ENCODE measurements at regions not wholly inside any gene's neighbourhood (a gene's known extent, or its start where the extent isn't known, plus 50 kb on each side); places are given as distances from the start of the nearest gene placed in this dataset.

DNA sequence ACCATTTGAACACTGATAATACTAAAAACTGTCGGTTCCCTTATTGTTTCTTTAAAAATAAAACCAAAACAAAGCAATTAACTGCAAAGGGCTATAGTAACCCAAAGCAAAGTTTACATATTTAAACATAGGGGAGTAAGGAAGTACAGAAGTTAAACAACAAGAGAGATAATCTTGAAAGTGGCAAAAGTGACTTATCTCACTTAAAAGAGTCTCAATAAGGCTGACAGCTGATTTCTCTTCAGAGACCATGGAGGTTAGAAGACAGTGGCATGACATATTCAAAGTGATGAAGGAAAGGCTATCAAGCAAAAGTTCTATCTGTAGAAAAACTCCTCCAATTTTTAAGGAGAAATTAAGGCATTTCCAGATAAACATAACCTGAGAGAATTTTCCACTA, 233.5 kb upstream of the HDAC9 start:
- DNase-seq, result no peak

DNA sequence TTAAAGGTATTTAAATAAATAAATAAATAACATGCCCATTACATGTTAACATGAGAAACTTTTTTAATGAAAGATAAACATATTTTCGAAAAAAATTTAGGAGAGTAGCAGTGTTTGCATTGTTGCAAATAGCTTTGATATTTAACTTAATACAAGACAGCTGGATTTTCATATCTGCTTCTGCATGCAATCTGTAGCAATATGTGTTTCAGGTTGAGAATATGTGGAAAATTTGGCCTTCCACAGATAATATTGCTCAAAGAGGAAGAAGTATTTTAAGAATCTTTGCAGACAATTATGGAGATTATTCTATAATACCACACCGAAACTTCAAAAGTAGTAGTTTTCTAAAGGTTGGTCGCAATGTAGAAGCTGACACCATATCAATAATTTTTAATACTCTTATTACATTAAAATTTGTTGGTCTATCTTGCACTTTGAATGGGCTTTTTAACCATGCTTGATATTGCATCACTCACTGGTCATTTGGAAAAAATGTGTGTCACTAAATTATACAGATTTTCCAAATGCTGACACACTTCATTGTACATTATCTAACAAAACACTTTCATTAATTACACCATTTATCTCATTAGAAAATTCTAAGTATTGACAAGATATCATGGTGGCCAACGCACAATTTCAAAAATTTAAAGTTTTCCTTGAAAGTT, 229.8 kb upstream of the HDAC9 start:
- DNase-seq, result no peak

DNA sequence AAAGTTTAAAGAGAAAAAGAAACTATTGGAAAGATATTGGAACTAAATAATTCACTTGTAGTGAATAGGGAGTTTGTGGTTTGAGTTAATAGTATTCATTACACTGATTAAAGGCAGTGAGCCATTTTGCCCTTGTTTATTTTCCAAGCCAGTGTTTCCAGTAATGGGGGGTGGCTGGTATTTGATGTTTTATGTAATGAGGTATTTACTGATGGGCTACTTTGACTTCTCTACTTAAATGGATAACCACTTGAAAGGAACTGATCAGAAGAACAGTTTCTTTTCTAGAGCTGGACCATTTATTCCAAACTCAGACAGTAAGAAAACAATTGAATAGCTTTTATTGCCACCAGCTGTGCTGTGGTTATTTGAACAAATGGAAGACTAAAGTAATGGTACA, 227.0 kb upstream of the HDAC9 start:
- no peak for DNase-seq

DNA sequence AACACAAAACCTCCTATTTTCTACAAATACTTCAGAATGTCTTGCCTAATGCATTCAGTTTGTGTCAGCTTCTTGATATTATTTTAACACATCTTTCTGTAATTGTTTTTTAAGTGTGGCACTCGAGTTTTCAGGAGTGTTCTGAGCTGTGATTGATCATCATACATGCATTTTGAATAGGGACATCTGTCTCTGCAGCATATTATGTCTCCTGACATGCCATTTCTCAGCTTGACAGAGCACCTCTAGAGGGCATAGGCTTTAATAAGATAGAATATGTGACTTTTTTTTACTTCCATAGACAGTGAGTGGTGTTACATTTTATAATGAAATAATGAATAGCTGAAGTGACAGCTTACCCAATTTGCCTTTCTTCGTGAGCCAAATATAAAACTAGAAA, 219.2 kb upstream of the HDAC9 start:
- DNase-seq, result no peak

DNA sequence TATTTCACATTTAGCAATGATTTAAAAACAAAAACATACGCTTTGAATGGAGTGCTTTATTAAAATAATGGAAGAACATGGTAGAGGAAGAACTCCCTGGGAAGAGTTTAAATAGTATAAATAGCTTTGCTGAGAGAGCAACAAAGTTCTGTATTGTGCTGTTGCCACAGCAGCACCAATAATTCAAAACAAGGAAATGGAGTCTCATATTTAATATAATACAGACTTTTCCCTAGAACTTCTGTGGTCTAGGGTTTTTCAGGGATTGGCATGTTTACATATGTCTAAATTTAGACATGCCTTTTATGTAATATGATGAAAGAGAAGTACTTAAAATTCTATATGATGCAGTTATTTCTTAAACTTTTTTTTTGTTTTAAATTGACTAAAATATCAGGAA, 217.2 kb upstream of the HDAC9 start:
- DNase-seq, result no peak

DNA sequence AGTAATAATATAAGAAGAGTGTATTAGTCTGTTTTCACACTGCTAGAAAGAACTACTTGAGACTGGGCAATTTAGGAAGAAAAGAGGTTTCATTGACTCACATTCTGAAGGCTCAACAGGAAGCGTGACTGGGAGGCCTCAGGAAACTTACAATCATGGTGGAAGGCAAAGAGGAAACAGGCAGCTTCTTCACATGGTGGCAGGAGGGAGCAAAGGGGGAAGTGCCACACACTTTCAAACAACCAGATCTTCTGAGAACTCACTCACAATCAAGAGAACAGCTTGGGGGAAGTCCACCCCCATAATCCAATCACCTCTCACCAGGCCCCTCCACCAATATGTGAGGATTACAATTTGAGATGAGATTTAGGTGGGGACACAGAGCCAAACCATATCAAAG, 212.5 kb upstream of the HDAC9 start:
- DNase-seq, result peak; percentile 7

DNA sequence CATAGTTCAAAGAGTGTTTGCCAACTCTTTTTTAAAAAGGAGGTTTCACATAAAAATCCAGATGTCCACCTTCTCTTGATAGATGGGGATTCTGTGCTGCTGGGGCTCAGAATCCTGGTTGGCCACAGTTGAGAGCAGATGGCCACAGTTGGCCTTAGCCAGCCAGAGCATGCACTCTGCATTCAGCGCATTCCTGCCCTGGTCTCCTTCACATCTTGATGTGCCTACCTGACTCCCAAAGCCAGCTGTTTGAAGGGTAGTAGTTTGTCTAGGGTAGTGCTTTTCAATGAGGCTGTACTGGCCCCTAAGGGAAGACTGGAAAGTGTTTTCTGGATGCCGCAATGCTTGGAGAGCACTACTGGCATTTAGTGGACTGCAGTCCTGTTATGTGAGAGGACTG, 208.1 kb upstream of the HDAC9 start:
- DNase-seq, result no peak

DNA sequence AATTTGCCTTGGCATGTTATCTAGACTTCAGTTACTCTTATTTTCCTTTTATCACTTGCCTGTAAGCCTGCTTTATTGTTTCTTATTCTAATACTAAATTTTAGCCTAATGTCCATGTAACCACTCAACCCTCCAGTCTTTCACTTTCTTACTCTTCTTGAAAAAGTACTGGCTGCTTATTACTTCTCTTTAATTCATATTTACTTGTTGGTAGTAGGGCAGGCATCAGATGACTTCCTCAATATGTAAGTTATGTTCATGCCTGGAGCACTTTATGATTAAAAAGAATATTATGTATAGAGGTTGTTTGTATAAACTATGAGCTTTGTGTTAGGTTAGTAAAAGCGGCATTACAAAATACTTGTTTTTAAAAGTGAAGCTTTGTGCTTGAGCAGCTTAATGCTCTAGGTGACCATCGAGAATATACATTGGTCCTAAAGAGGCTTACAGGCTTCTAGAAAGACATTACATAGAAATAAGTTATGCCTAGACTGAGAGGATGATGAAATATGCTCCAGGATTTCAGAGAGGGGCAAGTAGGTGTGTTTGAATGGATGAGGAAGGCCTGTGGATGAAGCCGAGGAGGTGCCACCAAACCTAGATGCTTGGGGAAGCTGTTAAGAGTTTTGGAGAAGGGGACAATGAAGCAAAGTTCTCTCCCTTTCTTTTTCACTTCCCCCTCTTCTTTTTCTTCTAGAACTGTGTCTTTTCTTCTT, 207.1 kb upstream of the HDAC9 start:
- no peak for DNase-seq

DNA sequence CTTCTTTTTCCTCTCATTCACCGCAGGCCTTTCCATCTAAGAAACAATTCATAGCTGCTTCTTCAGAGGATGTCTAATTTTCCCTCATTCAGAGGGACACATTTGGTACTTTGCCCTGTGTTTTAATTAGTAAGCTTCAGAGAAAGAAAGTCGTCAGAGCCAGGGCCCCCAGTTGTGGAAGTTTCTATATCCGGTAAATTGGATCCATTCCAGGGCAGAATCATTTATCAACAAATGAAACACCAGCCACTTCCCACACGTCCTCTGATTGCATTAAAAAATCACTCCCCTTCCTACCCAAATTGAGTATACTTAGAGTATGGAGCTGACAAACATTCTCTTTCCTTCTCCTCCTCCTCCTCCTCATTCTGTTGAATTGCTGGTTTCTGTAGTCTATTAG, 205.8 kb upstream of the HDAC9 start:
- DNase-seq, result no peak

DNA sequence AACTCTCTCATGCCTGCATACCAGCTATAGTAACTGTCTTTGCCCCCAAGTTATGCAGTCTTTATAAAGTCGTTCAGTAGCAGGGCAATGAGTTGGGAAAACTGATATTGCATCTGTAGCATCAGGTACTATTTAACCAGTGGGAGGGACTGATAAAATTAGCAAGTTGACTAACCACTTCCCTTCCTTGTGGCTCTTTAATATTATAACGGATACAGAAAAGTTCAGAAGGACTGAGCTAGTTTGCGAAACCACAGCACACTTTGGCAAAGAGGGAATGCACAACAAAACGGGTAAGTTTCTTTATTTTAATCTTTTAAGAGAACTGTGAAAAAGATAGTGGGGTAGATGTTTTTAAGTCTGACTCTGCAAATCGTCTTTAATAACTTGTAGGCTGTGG, 205.3 kb upstream of the HDAC9 start:
- DNase-seq, result no peak

DNA sequence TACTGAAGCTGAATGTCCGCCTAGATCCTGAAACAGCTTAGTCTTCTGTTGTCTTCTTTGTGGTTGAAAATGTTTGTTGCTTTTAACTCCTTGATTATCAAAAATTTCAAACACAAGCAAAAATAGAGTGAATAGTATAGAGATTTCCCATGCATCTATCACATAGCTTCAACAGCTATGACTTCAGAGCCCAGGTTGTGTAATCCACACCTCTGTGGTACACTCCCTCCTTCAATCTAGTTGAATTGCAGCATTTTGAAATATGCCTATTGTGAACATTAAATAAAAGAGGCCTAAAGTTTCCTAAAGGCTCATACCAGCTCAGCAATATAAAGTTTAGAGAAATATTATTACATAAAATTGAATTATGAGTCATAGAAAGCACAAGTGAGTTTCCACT, 204.7 kb upstream of the HDAC9 start:
- DNase-seq, result no peak

DNA sequence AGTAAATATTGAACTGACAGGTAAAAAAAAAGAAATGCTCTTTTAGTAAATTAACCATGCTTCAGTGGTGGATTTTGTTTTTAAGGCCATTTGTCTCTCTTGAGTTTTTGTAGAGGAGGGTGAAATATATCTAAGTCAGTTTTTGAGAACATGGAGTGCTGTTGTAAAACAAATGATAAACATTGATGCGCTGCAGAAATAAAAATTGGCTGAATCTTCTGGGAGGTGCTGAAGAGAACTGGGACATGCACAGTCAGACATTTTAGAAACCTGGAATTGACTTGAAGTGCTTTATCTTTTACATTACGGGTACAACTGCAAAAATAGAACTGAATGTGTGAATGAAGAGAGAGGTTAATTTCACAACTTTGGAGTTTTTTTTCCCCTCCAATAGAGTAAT, 203.0 kb upstream of the HDAC9 start:
- DNase-seq, result no peak

DNA sequence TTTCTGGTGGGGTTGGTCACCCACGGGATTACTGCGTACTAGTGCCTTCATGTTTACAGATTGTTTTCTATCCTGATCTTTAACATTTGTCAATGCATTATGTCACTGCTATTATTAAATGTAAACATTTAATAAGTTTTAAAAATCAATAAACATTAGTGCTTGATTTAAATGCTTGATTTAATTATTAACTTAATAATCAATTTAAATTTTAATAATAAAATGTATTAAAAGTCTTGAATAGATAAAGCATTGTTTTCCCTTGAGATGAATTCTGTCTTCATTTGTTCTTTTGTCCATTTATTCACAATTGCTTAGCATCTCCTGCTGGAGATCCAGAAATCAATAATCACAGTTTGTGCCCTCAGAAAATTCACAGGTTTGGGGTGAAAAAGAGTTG, 201.8 kb upstream of the HDAC9 start:
- DNase-seq, result no peak

DNA sequence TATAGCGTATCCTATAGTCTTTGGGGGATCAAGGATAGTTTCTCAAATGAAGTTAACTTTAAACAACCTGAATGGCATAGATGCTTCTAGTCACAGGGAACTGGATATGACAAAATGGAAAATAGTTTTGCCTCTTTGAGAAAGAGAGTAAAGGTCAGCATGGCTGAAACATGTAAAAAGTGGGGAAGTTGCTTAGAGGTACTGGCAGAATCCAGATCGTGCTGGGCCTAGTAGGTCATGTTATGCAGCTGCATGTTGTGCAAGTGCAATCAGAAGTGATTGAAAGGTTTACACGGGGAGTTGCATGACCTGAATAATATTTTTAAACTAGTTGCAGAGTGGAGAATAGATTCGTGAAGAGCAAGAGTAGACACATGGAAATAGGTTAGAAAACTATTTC, 201.1 kb upstream of the HDAC9 start:
- DNase-seq, result no peak

DNA sequence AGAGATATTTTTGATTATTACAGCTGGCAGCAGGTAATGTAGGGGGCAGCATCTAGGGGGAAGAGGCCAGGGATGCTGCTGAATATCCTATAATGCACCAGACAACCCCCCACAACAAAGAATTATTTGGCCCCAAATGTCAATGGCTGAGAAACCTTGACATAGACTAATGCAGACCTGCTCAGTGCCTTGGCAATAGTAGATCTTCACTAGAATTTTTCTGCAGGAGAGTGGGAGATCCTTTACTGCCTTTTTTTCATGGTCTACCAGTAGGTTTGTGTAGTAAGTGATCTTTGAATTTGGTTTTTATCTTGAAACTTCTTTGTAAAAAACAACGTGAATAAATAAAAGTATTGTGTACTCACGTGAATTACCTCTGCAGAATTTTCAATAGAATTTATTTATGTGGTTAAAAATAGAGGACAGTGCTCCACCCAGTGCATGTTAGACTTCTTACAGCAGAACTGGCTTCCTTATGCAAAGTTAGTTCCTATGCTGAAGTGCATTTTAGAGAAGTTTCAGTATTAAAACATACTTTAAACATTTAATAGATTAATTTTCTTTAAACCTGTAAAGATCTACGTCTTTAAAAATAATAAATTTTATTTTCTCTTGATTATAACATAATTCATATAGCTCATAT, 199.6 kb upstream of the HDAC9 start:
- DNase-seq, result no peak

DNA sequence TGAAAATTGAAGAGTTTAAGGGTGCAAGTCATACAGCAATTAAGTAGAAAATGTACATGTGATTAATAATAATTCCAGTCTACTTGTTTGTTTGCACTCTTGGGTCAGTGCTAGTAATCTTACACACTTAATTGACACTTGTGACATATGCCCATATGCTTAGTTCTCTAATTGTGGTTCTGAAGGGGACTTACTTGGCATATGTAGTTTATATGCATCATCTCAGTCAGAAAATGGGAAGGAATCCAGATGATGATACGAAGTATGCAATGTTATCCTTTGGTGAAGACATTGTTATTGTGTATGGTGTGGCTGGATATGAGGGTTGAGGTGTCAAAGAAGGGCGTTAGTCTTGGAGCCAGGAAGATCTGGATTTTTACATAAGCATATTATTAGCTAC, 193.5 kb upstream of the HDAC9 start:
- no peak for DNase-seq

DNA sequence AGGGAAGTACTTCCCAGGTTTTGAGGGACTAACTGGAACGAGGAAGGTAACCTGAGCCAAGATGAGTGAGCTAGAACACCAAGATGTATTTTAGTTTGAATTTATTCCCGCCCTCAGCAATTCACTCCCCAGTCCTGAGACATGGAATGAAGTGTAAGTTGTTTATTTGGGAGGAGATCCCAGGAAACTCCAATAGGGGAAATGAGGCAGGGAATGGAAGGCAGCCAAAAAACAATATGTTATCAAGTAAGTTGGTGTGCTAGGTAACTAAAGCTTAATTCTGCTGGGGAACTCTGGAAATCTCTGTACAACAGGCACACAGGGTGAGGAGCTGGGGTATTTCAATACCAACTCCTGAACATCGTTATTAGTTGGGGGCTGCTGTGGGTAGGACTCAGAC, 189.7 kb upstream of the HDAC9 start:
- DNase-seq, result no peak

DNA sequence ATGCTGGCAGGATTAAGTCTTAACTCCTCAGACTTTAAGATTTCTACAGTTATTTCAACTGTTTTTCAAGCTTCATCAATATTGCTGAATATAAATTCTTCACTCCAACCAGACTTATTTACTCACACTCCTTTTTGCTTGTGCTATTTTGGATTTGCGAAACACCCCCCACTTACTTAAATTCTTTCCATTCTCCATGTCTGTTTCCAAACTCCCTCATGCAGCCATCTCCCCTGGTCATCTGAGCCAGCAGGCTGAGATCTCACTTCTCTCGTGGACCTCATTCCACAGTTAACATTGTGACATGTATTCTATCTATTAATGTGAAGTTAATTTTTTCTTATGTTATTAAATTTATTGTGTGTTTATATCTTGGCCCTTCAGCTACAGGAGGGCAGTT, 188.9 kb upstream of the HDAC9 start:
- no peak for DNase-seq

DNA sequence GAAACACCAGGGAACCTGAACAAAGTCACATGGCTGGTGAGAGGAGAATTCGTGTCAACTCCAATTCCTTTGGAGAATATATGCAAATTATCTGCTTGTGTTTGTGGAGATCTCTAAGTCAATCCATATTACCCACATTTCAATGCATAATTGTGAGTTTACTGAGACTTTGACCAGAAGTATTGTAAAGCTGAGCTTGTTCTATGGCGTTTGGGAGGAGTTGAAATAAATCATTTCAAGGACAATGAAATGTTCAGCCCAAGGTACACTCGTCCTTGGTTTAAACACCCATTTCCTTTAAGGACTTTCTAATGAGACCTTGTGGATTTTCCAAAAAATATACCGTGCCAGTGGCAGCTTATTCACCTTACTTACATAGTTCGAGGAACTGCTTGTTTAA, 186.6 kb upstream of the HDAC9 start:
- DNase-seq, result no peak

DNA sequence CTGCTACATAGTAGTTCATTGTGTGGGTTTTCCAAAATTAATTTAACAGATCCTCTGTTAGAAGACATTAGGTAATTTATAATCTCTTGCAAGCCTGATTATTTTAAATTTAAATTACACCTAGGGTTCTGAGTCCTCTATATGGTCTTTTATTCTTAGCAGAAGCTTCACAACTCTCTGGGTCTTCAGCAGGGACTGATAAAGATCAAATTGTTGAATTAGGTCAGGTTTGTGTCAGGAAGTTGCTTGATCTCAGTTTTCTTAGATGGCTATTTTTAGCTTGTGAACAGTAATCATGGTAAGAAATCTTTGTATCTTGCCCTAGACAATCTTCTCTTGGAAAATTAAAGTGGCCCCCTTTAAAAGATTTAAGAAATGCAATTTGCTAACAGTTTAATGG, 183.1 kb upstream of the HDAC9 start:
- DNase-seq, result no peak

DNA sequence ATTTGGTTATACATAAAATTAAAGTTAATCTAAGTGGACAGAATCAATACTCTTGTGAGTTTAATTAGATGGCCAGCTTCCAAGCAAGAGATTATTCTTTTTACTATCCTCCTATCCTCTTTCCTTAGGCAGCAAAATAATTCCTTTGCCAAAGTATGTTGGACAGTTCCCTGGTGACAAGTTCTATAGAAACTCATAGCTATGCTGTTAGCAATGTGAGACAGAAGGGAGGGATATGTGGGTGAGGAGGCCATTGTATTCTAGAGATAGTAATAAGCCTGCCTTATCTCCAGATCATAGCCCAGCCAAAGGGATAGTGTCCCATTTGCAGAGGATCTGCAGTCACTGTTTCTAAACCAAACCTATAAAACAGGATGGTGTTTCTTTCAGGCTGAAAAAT, 181.6 kb upstream of the HDAC9 start:
- DNase-seq, result no peak

DNA sequence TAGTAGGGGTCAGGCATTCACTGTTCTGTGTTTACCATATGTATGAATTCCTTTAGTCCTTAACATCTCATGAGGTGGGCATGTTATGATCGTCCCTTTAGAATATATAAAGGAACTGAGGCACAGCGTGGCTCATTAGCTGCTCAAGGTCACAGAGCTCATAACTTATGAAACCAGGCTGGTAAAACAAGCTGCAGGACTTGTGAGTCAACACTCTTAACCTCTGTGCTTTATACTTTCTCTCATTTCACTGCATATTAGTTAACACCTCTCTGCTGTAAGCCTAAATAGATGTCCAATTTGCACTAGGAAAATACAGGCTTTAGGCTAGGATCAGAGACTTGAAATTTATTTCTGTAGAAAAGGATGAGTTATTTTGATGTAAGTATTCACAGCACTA, 180.3 kb upstream of the HDAC9 start:
- no peak for DNase-seq

DNA sequence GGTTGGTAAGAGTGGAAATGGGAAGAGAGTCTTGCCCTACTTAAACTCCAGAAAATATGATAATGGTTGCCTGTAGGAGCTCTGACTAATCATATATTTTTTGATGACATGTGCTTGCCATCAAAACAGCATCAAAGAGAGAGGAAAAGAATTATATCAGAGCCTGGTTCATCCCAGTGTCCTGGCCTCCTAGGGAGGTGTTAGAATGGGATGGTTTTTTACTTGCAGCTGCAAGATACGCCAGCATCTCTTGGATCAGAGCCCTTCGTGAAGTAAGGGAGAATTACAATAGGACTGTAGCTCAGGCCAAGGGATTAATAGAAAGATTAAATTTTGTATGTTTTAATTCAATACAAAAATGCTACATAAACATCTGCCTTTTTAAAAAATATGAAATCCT, 177.6 kb upstream of the HDAC9 start:
- no peak for DNase-seq

DNA sequence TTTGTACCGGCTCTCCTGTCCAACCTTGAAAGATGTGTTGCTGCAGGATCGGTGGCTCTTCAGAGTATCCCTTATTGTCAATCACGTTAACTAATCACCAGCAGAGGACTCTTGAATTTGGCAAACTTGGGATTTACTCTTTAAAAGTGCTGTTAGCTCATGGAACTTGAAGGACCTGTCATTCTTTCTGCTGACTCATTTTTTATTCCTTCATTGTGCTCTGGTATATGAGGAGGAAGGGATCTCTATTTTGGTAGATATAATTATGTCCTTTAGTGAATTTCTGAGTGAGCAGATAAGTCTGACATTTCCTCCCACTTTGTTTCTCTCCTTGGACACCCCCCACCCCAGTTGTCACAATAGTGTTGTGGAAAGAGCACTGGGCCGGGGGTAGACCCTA, 175.1 kb upstream of the HDAC9 start:
- DNase-seq, result no peak

Data from KG1 (cell line).